ENCODE measurements at regions not wholly inside any gene's neighbourhood (a gene's known extent, or its start where the extent isn't known, plus 50 kb on each side); places are given as distances from the start of the nearest gene placed in this dataset.

DNA sequence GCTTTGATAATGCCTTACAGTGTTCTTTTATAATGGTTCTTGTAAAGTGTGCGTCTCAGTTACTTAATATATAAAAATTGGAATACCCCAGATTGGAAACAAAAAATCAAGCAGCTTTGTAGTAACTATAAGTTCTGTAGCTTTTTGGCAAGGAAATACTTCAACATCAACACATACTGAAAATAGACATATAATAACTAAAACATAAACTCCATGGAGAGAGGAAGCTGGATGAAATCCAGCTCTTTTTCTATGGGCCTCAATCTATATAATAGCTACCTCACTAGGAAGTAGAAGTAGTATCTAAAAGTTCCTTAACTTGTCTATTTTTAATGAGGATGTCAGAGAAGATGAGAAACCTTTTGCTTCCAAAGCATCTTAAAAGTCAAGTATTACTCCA is 313.3 kb upstream of the NFIA start (continued):
- TF ChIP-seq, protein P1, sequence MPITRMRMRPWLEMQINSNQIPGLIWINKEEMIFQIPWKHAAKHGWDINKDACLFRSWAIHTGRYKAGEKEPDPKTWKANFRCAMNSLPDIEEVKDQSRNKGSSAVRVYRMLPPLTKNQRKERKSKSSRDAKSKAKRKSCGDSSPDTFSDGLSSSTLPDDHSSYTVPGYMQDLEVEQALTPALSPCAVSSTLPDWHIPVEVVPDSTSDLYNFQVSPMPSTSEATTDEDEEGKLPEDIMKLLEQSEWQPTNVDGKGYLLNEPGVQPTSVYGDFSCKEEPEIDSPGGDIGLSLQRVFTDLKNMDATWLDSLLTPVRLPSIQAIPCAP (CRISPR knock-in tag; IDR thresholded peaks at IDR 0.05): no peak
- TF ChIP-seq, protein P2, sequence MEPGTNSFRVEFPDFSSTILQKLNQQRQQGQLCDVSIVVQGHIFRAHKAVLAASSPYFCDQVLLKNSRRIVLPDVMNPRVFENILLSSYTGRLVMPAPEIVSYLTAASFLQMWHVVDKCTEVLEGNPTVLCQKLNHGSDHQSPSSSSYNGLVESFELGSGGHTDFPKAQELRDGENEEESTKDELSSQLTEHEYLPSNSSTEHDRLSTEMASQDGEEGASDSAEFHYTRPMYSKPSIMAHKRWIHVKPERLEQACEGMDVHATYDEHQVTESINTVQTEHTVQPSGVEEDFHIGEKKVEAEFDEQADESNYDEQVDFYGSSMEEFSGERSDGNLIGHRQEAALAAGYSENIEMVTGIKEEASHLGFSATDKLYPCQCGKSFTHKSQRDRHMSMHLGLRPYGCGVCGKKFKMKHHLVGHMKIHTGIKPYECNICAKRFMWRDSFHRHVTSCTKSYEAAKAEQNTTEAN (CRISPR knock-in tag; IDR thresholded peaks at IDR 0.05): no peak
- TF ChIP-seq TEAD1 (CRISPR knock-in tag; IDR thresholded peaks at IDR 0.05): no peak

DNA sequence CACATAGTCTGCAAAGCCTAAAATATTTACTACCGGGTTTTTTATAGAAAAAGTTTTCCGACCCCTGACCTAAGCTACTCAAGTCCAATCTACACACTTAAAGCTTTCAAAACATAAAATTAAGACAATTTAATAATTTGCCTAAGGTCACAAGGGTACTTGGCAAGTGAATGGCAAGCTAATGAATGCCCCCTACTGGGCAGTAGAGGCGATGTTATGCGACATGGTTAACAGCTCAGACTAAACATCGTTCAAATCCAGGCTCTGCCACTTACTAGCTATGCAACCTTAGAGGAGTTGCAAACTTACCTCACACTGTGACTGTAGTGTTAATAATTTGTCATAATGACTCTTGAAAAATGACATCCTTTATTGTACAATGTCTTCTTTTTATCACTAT is 317.2 kb upstream of the NFIA start:
- Mint-ChIP-seq H3K4me1 (no peaks in the 10 kb centered on the region), H3K27me3 (ENCODE audit: low read depth) (no peaks in the 10 kb centered on the region), H3K27ac (no peak overlapping the region), H3K4me3 (no peak overlapping the region), H3K36me3 (peaks cover 2% of the 10 kb centered on the region), H3K9me3 (peaks cover 20% of the 10 kb centered on the region)
- DNase-seq (ENCODE audit: low spot score) (peak; percentile 32), ATAC-seq (peak; percentile 82)
- TF ChIP-seq, protein P2 (CRISPR knock-in tag; IDR thresholded peaks at IDR 0.05): no peak
- TF ChIP-seq, protein P3, sequence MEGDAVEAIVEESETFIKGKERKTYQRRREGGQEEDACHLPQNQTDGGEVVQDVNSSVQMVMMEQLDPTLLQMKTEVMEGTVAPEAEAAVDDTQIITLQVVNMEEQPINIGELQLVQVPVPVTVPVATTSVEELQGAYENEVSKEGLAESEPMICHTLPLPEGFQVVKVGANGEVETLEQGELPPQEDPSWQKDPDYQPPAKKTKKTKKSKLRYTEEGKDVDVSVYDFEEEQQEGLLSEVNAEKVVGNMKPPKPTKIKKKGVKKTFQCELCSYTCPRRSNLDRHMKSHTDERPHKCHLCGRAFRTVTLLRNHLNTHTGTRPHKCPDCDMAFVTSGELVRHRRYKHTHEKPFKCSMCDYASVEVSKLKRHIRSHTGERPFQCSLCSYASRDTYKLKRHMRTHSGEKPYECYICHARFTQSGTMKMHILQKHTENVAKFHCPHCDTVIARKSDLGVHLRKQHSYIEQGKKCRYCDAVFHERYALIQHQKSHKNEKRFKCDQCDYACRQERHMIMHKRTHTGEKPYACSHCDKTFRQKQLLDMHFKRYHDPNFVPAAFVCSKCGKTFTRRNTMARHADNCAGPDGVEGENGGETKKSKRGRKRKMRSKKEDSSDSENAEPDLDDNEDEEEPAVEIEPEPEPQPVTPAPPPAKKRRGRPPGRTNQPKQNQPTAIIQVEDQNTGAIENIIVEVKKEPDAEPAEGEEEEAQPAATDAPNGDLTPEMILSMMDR (IDR thresholded peaks at IDR 0.05): 0 out of 2 replicates have a peak, but pooled peaks have one; percentile 38
- POLR2A ChIA-PET: interaction anchor here (1.0 kb wide), 1 partner anchor 484 kb away, joined by 3 read pairs; no protein-coding TSS in a partner anchor
- CTCF ChIA-PET: interaction anchor here (0.6 to 1.7 kb wide), 32 partner anchors 10 to 818 kb away, joined by 3 to 27 read pairs (median 4); no protein-coding TSS in a partner anchor

DNA sequence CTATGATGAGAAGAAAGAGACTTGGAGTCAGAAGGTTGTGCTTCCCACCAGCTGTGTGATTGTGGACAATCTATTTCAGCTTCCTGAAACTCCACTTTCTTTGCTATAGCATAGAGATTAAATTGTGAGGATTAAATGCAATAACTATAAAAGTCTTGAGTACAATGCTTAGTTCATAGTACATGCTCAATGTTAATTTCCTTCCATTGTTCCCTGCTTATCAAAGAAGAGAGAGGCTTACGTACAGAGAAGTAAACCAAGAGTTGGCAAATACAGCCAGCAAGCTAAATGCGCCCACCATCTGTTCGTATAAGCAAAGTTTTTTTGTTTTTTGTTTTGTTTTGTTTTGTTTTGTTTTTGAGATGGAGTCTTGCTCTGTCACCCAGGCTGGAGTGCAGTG is 317.9 kb upstream of the NFIA start:
- H3K36me3 Mint-ChIP-seq: no peaks in the 10 kb centered on the region
- DNase-seq (ENCODE audit: low spot score) (no peak), ATAC-seq (no peak)
- H3K4me1 Mint-ChIP-seq: no peaks in the 10 kb centered on the region
- H3K4me3 Mint-ChIP-seq: no peak overlapping the region
- no peak for TF ChIP-seq RORB (CRISPR knock-in tag; IDR thresholded peaks at IDR 0.05)
- TF ChIP-seq MXD4 (CRISPR knock-in tag; IDR thresholded peaks at IDR 0.05; ENCODE audit: borderline replicate concordance): no peak
- no peak for TF ChIP-seq TCF7 (CRISPR knock-in tag; IDR thresholded peaks at IDR 0.05; ENCODE audit: low read depth)
- no peak for TF ChIP-seq CREM (CRISPR knock-in tag; IDR thresholded peaks at IDR 0.05)
- TF ChIP-seq ZNF138 (CRISPR knock-in tag; conservative IDR thresholded peaks at IDR 0.05): no peak
- TF ChIP-seq OVOL2 (CRISPR knock-in tag; IDR thresholded peaks at IDR 0.05; ENCODE audit: borderline replicate concordance): no peak
- no peak for TF ChIP-seq SMAD4 (CRISPR knock-in tag; IDR thresholded peaks at IDR 0.05)
- TF ChIP-seq RELA (CRISPR knock-in tag; IDR thresholded peaks at IDR 0.05; ENCODE audit: borderline replicate concordance): no peak
- no peak for TF ChIP-seq SMAD3 (CRISPR knock-in tag; IDR thresholded peaks at IDR 0.05; ENCODE audit: borderline replicate concordance)
- no peak for TF ChIP-seq TEAD1 (CRISPR knock-in tag; IDR thresholded peaks at IDR 0.05)
- no peak for TF ChIP-seq NFATC4 (CRISPR knock-in tag; IDR thresholded peaks at IDR 0.05)
- no peak for TF ChIP-seq NFE2L1 (CRISPR knock-in tag; IDR thresholded peaks at IDR 0.05)
- no peak for TF ChIP-seq FOXJ3 (CRISPR knock-in tag; IDR thresholded peaks at IDR 0.05; ENCODE audit: borderline replicate concordance)
- no peak for TF ChIP-seq JAZF1 (CRISPR knock-in tag; IDR thresholded peaks at IDR 0.05)
- TF ChIP-seq NFYB (CRISPR knock-in tag; conservative IDR thresholded peaks at IDR 0.05; ENCODE audit: low read depth): no peak
- TF ChIP-seq, protein P4, sequence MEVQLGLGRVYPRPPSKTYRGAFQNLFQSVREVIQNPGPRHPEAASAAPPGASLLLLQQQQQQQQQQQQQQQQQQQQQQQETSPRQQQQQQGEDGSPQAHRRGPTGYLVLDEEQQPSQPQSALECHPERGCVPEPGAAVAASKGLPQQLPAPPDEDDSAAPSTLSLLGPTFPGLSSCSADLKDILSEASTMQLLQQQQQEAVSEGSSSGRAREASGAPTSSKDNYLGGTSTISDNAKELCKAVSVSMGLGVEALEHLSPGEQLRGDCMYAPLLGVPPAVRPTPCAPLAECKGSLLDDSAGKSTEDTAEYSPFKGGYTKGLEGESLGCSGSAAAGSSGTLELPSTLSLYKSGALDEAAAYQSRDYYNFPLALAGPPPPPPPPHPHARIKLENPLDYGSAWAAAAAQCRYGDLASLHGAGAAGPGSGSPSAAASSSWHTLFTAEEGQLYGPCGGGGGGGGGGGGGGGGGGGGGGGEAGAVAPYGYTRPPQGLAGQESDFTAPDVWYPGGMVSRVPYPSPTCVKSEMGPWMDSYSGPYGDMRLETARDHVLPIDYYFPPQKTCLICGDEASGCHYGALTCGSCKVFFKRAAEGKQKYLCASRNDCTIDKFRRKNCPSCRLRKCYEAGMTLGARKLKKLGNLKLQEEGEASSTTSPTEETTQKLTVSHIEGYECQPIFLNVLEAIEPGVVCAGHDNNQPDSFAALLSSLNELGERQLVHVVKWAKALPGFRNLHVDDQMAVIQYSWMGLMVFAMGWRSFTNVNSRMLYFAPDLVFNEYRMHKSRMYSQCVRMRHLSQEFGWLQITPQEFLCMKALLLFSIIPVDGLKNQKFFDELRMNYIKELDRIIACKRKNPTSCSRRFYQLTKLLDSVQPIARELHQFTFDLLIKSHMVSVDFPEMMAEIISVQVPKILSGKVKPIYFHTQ (CRISPR knock-in tag; IDR thresholded peaks at IDR 0.05): no peak
- TF ChIP-seq, protein P3 (IDR thresholded peaks at IDR 0.05): no peak
- TF ChIP-seq ZNF671 (CRISPR knock-in tag; IDR thresholded peaks at IDR 0.05): no peak
- H3K27ac Mint-ChIP-seq: no peak overlapping the region
- peaks cover 13% of the 10 kb centered on the region for H3K9me3 Mint-ChIP-seq
- ChIA-PET CTCF (interaction anchor here (0.6 to 1.7 kb wide), 18 partner anchors 13 to 817 kb away, joined by 3 to 27 read pairs (median 4); no protein-coding TSS in a partner anchor), POLR2A (interaction anchor here (0.5 kb wide), 1 partner anchor 375 kb away, joined by 4 read pairs; no protein-coding TSS in a partner anchor)
- no peaks in the 10 kb centered on the region for H3K27me3 Mint-ChIP-seq (ENCODE audit: low read depth)
